GM21529 (cell line): ENCODE measurements at regions not wholly inside any gene's neighbourhood (a gene's known extent, or its start where the extent isn't known, plus 50 kb on each side); places are given as distances from the start of the nearest gene placed in this dataset.
A peak's percentile ranks its signal among the peaks of the same experiment; 100 is the strongest.
"Not testable (repeated sequence)": the region's sequence is repeated elsewhere in the genome, so short reads cannot be mapped to it uniquely, and the experiment has no call there.

Experiments used
- ATAC-seq: cut with Tn5 transposase; IDR thresholded peaks from one replicate; pipeline ENCODE4 v1.9.1; 2021; ENCODE audit not compliant: unreplicated experiment

GRCh38 chr1:194487172-194487571 is 1300.8 kb upstream of the B3GALT2 start:
- ATAC-seq, result no peak

- ATAC-seq, result no peak
Observed at GRCh38 chr1:194485432-194485831, 1299.0 kb upstream of the B3GALT2 start.

- no peak for ATAC-seq
Observed at GRCh38 chr1:194478731-194479130, 1292.3 kb upstream of the B3GALT2 start.

- ATAC-seq, result peak; percentile 88
Observed at GRCh38 chr1:194477908-194478307, 1291.5 kb upstream of the B3GALT2 start.

GRCh38 chr1:194476872-194477271 is 1290.5 kb upstream of the B3GALT2 start:
- no peak for ATAC-seq

- no peak for ATAC-seq
Observed at GRCh38 chr1:194476351-194476750, 1289.9 kb upstream of the B3GALT2 start.

GRCh38 chr1:194474701-194475100 is 1288.3 kb upstream of the B3GALT2 start:
- ATAC-seq, result no peak

GRCh38 chr1:194473766-194474165 is 1287.4 kb upstream of the B3GALT2 start:
- no peak for ATAC-seq

GRCh38 chr1:194469282-194469681 is 1282.9 kb upstream of the B3GALT2 start:
- no peak for ATAC-seq

GRCh38 chr1:194466706-194467105 is 1280.3 kb upstream of the B3GALT2 start:
- ATAC-seq, result no peak

- ATAC-seq, result no peak
Observed at GRCh38 chr1:194447636-194448035, 1261.2 kb upstream of the B3GALT2 start.

GRCh38 chr1:194445244-194445643 is 1258.8 kb upstream of the B3GALT2 start:
- no peak for ATAC-seq

GRCh38 chr1:194442901-194443575 is 1256.6 kb upstream of the B3GALT2 start:
- ATAC-seq, result no peak

- ATAC-seq, result no peak
Observed at GRCh38 chr1:194437135-194437534, 1250.7 kb upstream of the B3GALT2 start.

- ATAC-seq, result no peak
Observed at GRCh38 chr1:194431121-194431520, 1244.7 kb upstream of the B3GALT2 start.

- ATAC-seq, result no peak
Observed at GRCh38 chr1:194420706-194421105, 1234.3 kb upstream of the B3GALT2 start.

GRCh38 chr1:194419721-194420120 is 1233.3 kb upstream of the B3GALT2 start:
- no peak for ATAC-seq

- no peak for ATAC-seq
Observed at GRCh38 chr1:194410756-194411155, 1224.3 kb upstream of the B3GALT2 start.

GRCh38 chr1:194407238-194407637 is 1220.8 kb upstream of the B3GALT2 start:
- ATAC-seq, result not testable (repeated sequence)

- ATAC-seq, result no peak
Observed at GRCh38 chr1:194394676-194395075, 1208.3 kb upstream of the B3GALT2 start.

- no peak for ATAC-seq
Observed at GRCh38 chr1:194387531-194387930, 1201.1 kb upstream of the B3GALT2 start.

- no peak for ATAC-seq
Observed at GRCh38 chr1:194378517-194378916, 1192.1 kb upstream of the B3GALT2 start.

- ATAC-seq, result no peak
Observed at GRCh38 chr1:194374649-194375048, 1188.2 kb upstream of the B3GALT2 start.
